Panc1 (cell line): ENCODE measurements at regions not wholly inside any gene's neighbourhood (a gene's known extent, or its start where the extent isn't known, plus 50 kb on each side); places are given as distances from the start of the nearest gene placed in this dataset.

Experiments
- POLR2AphosphoS5 ChIP-seq: IDR thresholded peaks from 2 replicates; pipeline ENCODE4 v1.6.1; 2012; ENCODE audit warnings: mild to moderate bottlenecking, low read depth, low read length, moderate library complexity
- TCF7L2 ChIP-seq: IDR thresholded peaks from 2 replicates; pipeline ENCODE4 v1.6.1; 2011; ENCODE audit warnings: mild to moderate bottlenecking, low read depth, low read length, inconsistent platforms
- TF ChIP-seq, protein P1 (sequence below): fragments of 450-650 bp; IDR thresholded peaks from 2 replicates; pipeline ENCODE4 v1.5.1; 2017; ENCODE audit warnings: mild to moderate bottlenecking
- TF ChIP-seq, protein P2 (sequence below), 2 experiments: IDR thresholded peaks; 2 replicates each; pipeline ENCODE4 v1.6.1; 2011 to 2012; ENCODE audit warnings: low read depth in 2 of 2, control low read depth in 1 of 2, low read length in 1 of 2, mild to moderate bottlenecking in 1 of 2, moderate library complexity in 1 of 2; ENCODE audit not compliant: insufficient read depth in 1 of 2

DNA sequence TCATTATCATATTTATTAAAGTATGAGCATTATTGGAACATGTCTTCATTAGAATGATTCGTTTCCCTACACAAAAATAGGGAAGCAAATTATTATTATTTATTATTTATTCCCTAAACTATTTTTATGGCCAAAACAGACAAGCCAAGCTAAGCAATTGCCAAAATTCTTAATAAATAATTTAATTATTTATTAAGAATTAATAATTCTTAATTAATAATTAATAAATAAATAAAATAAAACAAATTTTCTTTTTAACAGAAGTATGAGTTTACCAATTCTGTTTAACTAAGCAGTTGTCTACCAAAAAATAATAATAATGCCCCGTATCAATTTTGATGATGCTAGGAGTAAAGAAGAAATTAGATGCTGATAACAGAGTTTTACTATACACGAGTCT is 1080.8 kb upstream of the AGA start:
- TF ChIP-seq, protein P1, sequence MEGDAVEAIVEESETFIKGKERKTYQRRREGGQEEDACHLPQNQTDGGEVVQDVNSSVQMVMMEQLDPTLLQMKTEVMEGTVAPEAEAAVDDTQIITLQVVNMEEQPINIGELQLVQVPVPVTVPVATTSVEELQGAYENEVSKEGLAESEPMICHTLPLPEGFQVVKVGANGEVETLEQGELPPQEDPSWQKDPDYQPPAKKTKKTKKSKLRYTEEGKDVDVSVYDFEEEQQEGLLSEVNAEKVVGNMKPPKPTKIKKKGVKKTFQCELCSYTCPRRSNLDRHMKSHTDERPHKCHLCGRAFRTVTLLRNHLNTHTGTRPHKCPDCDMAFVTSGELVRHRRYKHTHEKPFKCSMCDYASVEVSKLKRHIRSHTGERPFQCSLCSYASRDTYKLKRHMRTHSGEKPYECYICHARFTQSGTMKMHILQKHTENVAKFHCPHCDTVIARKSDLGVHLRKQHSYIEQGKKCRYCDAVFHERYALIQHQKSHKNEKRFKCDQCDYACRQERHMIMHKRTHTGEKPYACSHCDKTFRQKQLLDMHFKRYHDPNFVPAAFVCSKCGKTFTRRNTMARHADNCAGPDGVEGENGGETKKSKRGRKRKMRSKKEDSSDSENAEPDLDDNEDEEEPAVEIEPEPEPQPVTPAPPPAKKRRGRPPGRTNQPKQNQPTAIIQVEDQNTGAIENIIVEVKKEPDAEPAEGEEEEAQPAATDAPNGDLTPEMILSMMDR, result no peak
- TF ChIP-seq POLR2AphosphoS5, result no peak
- TF ChIP-seq, protein P2, sequence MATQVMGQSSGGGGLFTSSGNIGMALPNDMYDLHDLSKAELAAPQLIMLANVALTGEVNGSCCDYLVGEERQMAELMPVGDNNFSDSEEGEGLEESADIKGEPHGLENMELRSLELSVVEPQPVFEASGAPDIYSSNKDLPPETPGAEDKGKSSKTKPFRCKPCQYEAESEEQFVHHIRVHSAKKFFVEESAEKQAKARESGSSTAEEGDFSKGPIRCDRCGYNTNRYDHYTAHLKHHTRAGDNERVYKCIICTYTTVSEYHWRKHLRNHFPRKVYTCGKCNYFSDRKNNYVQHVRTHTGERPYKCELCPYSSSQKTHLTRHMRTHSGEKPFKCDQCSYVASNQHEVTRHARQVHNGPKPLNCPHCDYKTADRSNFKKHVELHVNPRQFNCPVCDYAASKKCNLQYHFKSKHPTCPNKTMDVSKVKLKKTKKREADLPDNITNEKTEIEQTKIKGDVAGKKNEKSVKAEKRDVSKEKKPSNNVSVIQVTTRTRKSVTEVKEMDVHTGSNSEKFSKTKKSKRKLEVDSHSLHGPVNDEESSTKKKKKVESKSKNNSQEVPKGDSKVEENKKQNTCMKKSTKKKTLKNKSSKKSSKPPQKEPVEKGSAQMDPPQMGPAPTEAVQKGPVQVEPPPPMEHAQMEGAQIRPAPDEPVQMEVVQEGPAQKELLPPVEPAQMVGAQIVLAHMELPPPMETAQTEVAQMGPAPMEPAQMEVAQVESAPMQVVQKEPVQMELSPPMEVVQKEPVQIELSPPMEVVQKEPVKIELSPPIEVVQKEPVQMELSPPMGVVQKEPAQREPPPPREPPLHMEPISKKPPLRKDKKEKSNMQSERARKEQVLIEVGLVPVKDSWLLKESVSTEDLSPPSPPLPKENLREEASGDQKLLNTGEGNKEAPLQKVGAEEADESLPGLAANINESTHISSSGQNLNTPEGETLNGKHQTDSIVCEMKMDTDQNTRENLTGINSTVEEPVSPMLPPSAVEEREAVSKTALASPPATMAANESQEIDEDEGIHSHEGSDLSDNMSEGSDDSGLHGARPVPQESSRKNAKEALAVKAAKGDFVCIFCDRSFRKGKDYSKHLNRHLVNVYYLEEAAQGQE (IDR thresholded peaks at IDR 0.05; ENCODE audit: insufficient read depth in 1 of 2, low read depth in 2 of 2, low read length in 1 of 2), result no peak
- no peak for TF ChIP-seq TCF7L2
